ENCODE measurements at regions not wholly inside any gene's neighbourhood (a gene's known extent, or its start where the extent isn't known, plus 50 kb on each side); places are given as distances from the start of the nearest gene placed in this dataset.
"Not testable (repeated sequence)": the region's sequence is repeated elsewhere in the genome, so short reads cannot be mapped to it uniquely, and the experiment has no call there.

- no peak for DNase-seq
Observed at GRCh38 chr16:26911436-26911835, 155.3 kb upstream of the C16orf82 start.

- no peak for DNase-seq
Observed at GRCh38 chr16:26913851-26914250, 152.9 kb upstream of the C16orf82 start.

GRCh38 chr16:26930786-26931581 lies 135.7 kb upstream of the C16orf82 start:
- DNase-seq = no peak

- DNase-seq = no peak
Observed at GRCh38 chr16:26950636-26951035, 116.1 kb upstream of the C16orf82 start.

GRCh38 chr16:26951950-26952349 lies 114.8 kb upstream of the C16orf82 start:
- no peak for DNase-seq

GRCh38 chr16:26952411-26952810 lies 114.3 kb upstream of the C16orf82 start:
- DNase-seq = no peak

GRCh38 chr16:26957283-26957859 lies 109.4 kb upstream of the C16orf82 start:
- DNase-seq = no peak

- no peak for DNase-seq
Observed at GRCh38 chr16:26959416-26960009, 107.2 kb upstream of the C16orf82 start.

GRCh38 chr16:26961459-26961858 lies 105.3 kb upstream of the C16orf82 start:
- DNase-seq = no peak

- DNase-seq = no peak
Observed at GRCh38 chr16:26963109-26963508, 103.6 kb upstream of the C16orf82 start.

GRCh38 chr16:26969589-26970231 lies 97.0 kb upstream of the C16orf82 start:
- no peak for DNase-seq

GRCh38 chr16:26970292-26970691 lies 96.4 kb upstream of the C16orf82 start:
- DNase-seq = no peak

- DNase-seq = no peak
Observed at GRCh38 chr16:26976873-26977272, 89.9 kb upstream of the C16orf82 start.

- DNase-seq = peak; percentile 31
Observed at GRCh38 chr16:26981266-26981938, 85.3 kb upstream of the C16orf82 start.

GRCh38 chr16:26982422-26982821 lies 84.3 kb upstream of the C16orf82 start:
- no peak for DNase-seq

GRCh38 chr16:26983426-26983825 lies 83.3 kb upstream of the C16orf82 start:
- DNase-seq = peak; percentile 35

GRCh38 chr16:26985100-26986065 lies 81.3 kb upstream of the C16orf82 start:
- DNase-seq = no peak

- peak; percentile 62 for DNase-seq
Observed at GRCh38 chr16:26987597-26988010, 79.1 kb upstream of the C16orf82 start.

- DNase-seq = no peak
Observed at GRCh38 chr16:26988186-26988585, 78.5 kb upstream of the C16orf82 start.

GRCh38 chr16:26990384-26991120 lies 76.2 kb upstream of the C16orf82 start:
- not testable (repeated sequence) for DNase-seq

Data from fibroblast of skin of right biceps (primary cell).